Hematopoietic multipotent progenitor cell treated with erythropoietin and hydrocortisone succinate and interleukin-3 and kit ligand, for 6 days (in vitro differentiated cells): ENCODE measurements at regions not wholly inside any gene's neighbourhood (a gene's known extent, or its start where the extent isn't known, plus 50 kb on each side); places are given as distances from the start of the nearest gene placed in this dataset.
"Not testable (repeated sequence)": the region's sequence is repeated elsewhere in the genome, so short reads cannot be mapped to it uniquely, and the experiment has no call there.

Experiments used
- DNase-seq: peaks from one replicate; pipeline ENCODE4 v3.0.0-alpha.2; 2015

- no peak for DNase-seq
Observed at GRCh38 chr2:128416806-128417205, 98.1 kb upstream of the HS6ST1 start.

GRCh38 chr2:128417264-128417663, 98.6 kb upstream of the HS6ST1 start:
- DNase-seq, result not testable (repeated sequence)

GRCh38 chr2:128420131-128420530, 101.5 kb upstream of the HS6ST1 start:
- no peak for DNase-seq

GRCh38 chr2:128420776-128421175, 102.1 kb upstream of the HS6ST1 start:
- DNase-seq, result no peak

GRCh38 chr2:128421286-128421685, 102.6 kb upstream of the HS6ST1 start:
- DNase-seq, result no peak

GRCh38 chr2:128421861-128422311, 103.2 kb upstream of the HS6ST1 start:
- no peak for DNase-seq

GRCh38 chr2:128422571-128422970, 103.9 kb upstream of the HS6ST1 start:
- no peak for DNase-seq

GRCh38 chr2:128423788-128424165, 105.1 kb upstream of the HS6ST1 start:
- DNase-seq, result no peak

- peak; percentile 65 for DNase-seq
Observed at GRCh38 chr2:128424406-128425171, 105.9 kb upstream of the HS6ST1 start.

GRCh38 chr2:128425216-128425615, 106.5 kb upstream of the HS6ST1 start:
- DNase-seq, result no peak

GRCh38 chr2:128425731-128426620, 107.3 kb upstream of the HS6ST1 start:
- DNase-seq, result no peak

- no peak for DNase-seq
Observed at GRCh38 chr2:128427413-128427755, 108.7 kb upstream of the HS6ST1 start.

- peak; percentile 58 for DNase-seq
Observed at GRCh38 chr2:128428415-128428814, 109.7 kb upstream of the HS6ST1 start.

GRCh38 chr2:128432423-128432822, 113.8 kb upstream of the HS6ST1 start:
- no peak for DNase-seq

GRCh38 chr2:128433911-128434550, 115.4 kb upstream of the HS6ST1 start:
- no peak for DNase-seq

- DNase-seq, result no peak
Observed at GRCh38 chr2:128435576-128436478, 117.2 kb upstream of the HS6ST1 start.

GRCh38 chr2:128436479-128437203, 118.0 kb upstream of the HS6ST1 start:
- DNase-seq, result no peak

- no peak for DNase-seq
Observed at GRCh38 chr2:128437204-128437565, 118.5 kb upstream of the HS6ST1 start.

GRCh38 chr2:128438091-128438490, 119.4 kb upstream of the HS6ST1 start:
- DNase-seq, result no peak

GRCh38 chr2:128438586-128438985, 119.9 kb upstream of the HS6ST1 start:
- DNase-seq, result no peak

GRCh38 chr2:128439031-128439790, 120.5 kb upstream of the HS6ST1 start:
- peak; percentile 55 for DNase-seq
